ENCODE measurements at regions not wholly inside any gene's neighbourhood (a gene's known extent, or its start where the extent isn't known, plus 50 kb on each side); places are given as distances from the start of the nearest gene placed in this dataset.
"Not testable (repeated sequence)": the region's sequence is repeated elsewhere in the genome, so short reads cannot be mapped to it uniquely, and the experiment has no call there.

- Mint-ChIP-seq H3K27ac (ENCODE audit: unreplicated experiment) (no peak overlapping the region), H3K36me3 (ENCODE audit: low read depth, unreplicated experiment) (peaks cover 3% of the 10 kb centered on the region), H3K4me3 (ENCODE audit: unreplicated experiment) (no peak overlapping the region), H3K27me3 (ENCODE audit: unreplicated experiment) (peaks cover 3% of the 10 kb centered on the region), H3K9me3 (ENCODE audit: unreplicated experiment) (peaks cover 5% of the 10 kb centered on the region), H3K4me1 (ENCODE audit: unreplicated experiment) (no peaks in the 10 kb centered on the region)
- TF ChIP-seq CTCF (IDR thresholded peaks at IDR 0.05; ENCODE audit: unreplicated experiment), result no peak
- no peak for DNase-seq (ENCODE audit: low spot score)
These were observed 64.7 kb upstream of the FAT3 start for GRCh38 chr11:92159931-92160330.

GRCh38 chr11:92157390-92157789 lies 67.2 kb upstream of the FAT3 start:
- H3K36me3 Mint-ChIP-seq (ENCODE audit: low read depth, unreplicated experiment); H3K4me1 Mint-ChIP-seq (ENCODE audit: unreplicated experiment); H3K9me3 Mint-ChIP-seq (ENCODE audit: unreplicated experiment); H3K4me3 Mint-ChIP-seq (ENCODE audit: unreplicated experiment); DNase-seq (ENCODE audit: low spot score); H3K27ac Mint-ChIP-seq (ENCODE audit: unreplicated experiment); H3K27me3 Mint-ChIP-seq (ENCODE audit: unreplicated experiment): not testable (repeated sequence)

GRCh38 chr11:92154611-92155010 lies 70.0 kb upstream of the FAT3 start:
- peaks cover 3% of the 10 kb centered on the region for H3K27me3 Mint-ChIP-seq (ENCODE audit: unreplicated experiment)
- no peak for DNase-seq (ENCODE audit: low spot score)
- no peak for TF ChIP-seq CTCF (IDR thresholded peaks at IDR 0.05; ENCODE audit: unreplicated experiment)
- H3K9me3 Mint-ChIP-seq (ENCODE audit: unreplicated experiment), result peaks cover 5% of the 10 kb centered on the region
- peaks cover 3% of the 10 kb centered on the region for H3K36me3 Mint-ChIP-seq (ENCODE audit: low read depth, unreplicated experiment)
- no peak overlapping the region for H3K27ac Mint-ChIP-seq (ENCODE audit: unreplicated experiment)
- no peaks in the 10 kb centered on the region for H3K4me1 Mint-ChIP-seq (ENCODE audit: unreplicated experiment)
- no peak overlapping the region for H3K4me3 Mint-ChIP-seq (ENCODE audit: unreplicated experiment)

DNA sequence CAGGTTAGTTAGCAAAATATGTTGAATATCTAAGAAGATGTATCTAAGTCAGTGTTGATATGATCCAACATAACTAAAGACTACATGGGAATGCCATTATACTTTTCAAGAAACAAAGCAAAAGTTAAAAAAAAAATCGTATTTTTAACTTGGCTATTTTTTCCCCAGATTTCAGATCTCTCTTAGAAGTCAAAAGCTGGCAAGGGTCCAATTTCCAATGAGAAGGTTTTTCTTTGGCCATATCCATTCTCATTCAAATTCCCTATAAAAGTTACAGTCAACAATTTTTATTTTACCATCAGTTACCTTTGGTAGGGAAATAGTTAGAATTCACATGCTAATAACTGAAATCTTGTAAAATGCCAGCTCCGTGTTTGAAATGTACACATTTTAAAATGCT lies 70.5 kb upstream of the FAT3 start:
- peaks cover 3% of the 10 kb centered on the region for H3K36me3 Mint-ChIP-seq (ENCODE audit: low read depth, unreplicated experiment)
- peaks cover 5% of the 10 kb centered on the region for H3K9me3 Mint-ChIP-seq (ENCODE audit: unreplicated experiment)
- no peak overlapping the region for H3K27ac Mint-ChIP-seq (ENCODE audit: unreplicated experiment)
- no peak overlapping the region for H3K4me3 Mint-ChIP-seq (ENCODE audit: unreplicated experiment)
- DNase-seq (ENCODE audit: low spot score), result no peak
- TF ChIP-seq CTCF (IDR thresholded peaks at IDR 0.05; ENCODE audit: unreplicated experiment), result no peak
- H3K4me1 Mint-ChIP-seq (ENCODE audit: unreplicated experiment), result no peaks in the 10 kb centered on the region
- H3K27me3 Mint-ChIP-seq (ENCODE audit: unreplicated experiment), result peaks cover 3% of the 10 kb centered on the region

GRCh38 chr11:92153542-92153941 lies 71.1 kb upstream of the FAT3 start:
- Mint-ChIP-seq H3K4me3 (ENCODE audit: unreplicated experiment) (no peak overlapping the region), H3K36me3 (ENCODE audit: low read depth, unreplicated experiment) (peaks cover 3% of the 10 kb centered on the region), H3K9me3 (ENCODE audit: unreplicated experiment) (peaks cover 5% of the 10 kb centered on the region), H3K4me1 (ENCODE audit: unreplicated experiment) (no peaks in the 10 kb centered on the region), H3K27ac (ENCODE audit: unreplicated experiment) (no peak overlapping the region), H3K27me3 (ENCODE audit: unreplicated experiment) (peaks cover 3% of the 10 kb centered on the region)
- DNase-seq (ENCODE audit: low spot score), result no peak
- no peak for TF ChIP-seq CTCF (IDR thresholded peaks at IDR 0.05; ENCODE audit: unreplicated experiment)

DNA sequence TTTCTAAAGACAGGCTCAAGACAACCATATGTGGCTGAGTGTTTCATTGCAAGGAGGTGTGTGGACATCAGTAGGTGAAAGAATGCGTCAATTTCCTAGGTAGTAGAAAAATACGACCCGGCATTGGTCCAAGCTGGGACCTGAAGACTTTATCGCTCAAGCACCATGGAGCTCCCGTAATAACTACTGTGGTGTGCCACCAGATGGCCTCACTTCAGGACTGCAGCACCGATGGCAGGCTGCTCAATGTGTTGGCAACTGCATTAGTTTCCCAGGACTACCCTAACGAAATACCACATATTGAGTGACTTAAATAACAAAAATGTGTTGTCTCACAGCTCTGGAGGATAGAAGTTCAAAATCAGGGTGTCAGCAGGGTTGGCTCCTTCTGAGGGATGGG lies 72.4 kb upstream of the FAT3 start:
- peaks cover 3% of the 10 kb centered on the region for H3K36me3 Mint-ChIP-seq (ENCODE audit: low read depth, unreplicated experiment)
- no peak for DNase-seq (ENCODE audit: low spot score)
- H3K27ac Mint-ChIP-seq (ENCODE audit: unreplicated experiment), result no peak overlapping the region
- no peaks in the 10 kb centered on the region for H3K4me1 Mint-ChIP-seq (ENCODE audit: unreplicated experiment)
- no peak for TF ChIP-seq CTCF (IDR thresholded peaks at IDR 0.05; ENCODE audit: unreplicated experiment)
- H3K27me3 Mint-ChIP-seq (ENCODE audit: unreplicated experiment), result peaks cover 3% of the 10 kb centered on the region
- no peak overlapping the region for H3K4me3 Mint-ChIP-seq (ENCODE audit: unreplicated experiment)
- H3K9me3 Mint-ChIP-seq (ENCODE audit: unreplicated experiment), result peaks cover 5% of the 10 kb centered on the region
